ENCODE measurements at regions not wholly inside any gene's neighbourhood (a gene's known extent, or its start where the extent isn't known, plus 50 kb on each side); places are given as distances from the start of the nearest gene placed in this dataset.

DNA sequence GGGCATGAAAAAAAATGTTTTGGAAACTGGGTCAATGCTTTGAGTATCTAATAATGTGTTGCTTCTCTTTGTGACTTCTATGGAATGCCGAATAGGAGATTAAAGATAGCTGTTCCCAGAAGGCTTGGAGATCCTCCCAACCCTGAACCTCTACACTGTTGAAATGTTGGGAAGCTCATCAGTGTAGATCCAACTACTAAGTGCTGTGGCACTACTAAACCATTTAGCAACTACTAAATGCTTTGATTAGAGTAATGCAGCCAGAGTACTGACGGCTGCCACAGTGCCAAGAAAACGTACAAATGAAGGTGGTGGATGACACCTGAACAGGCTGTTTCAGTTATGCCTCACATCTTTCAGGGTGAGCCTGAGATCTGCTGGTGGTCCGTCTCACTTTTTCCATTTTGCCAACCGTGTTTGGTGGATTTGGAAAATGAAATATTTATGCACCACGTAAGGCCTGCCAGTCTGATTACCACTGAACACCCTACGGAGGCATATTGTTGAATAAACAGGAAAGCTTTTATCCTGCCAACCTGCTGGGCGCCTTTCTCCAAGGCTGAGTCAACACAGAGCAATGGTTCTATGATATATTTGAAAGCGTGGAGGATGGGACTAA lies 938.0 kb upstream of the FLRT2 start:
- DNase-seq (ENCODE audit: low read depth in 2 of 2): no peak

DNA sequence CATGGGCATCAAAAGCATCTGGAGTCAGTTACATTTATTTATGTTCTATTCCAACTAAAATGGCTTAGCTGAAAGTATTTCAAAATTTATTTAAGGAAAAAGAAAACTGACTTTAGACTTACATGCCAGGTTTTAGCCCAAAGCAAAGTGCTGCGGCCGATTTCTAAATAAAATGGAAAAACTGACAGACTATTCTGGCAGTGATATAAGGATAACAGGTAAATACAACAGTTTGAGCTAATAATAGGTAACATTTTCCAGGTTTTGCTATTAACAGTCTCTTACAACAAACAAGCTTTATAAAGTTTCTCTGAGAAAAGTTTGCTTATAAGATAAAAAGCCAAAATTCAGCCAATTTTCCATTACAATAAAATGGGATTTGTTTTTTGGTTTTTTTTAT lies 937.2 kb upstream of the FLRT2 start:
- no peak for DNase-seq (ENCODE audit: low read depth in 2 of 2)

DNA sequence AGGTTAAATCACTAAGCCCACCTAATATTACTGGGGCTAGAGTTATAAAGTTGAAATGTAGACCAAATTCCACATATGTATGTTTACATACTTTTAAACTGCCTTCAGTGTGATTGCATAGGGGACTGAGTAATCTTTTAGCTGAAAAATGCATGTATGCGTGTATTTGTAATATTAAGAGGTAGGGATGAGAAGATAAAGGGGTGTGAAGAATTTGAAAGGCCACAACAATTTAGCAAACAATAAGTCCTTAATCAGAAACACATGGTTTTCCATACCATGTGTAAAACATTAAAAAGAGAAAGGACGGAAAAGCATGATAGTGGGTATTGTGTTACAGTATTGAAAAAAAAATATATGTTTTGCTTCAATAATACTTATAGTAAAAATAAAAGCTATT lies 919.9 kb upstream of the FLRT2 start:
- no peak for DNase-seq (ENCODE audit: low read depth in 2 of 2)

DNA sequence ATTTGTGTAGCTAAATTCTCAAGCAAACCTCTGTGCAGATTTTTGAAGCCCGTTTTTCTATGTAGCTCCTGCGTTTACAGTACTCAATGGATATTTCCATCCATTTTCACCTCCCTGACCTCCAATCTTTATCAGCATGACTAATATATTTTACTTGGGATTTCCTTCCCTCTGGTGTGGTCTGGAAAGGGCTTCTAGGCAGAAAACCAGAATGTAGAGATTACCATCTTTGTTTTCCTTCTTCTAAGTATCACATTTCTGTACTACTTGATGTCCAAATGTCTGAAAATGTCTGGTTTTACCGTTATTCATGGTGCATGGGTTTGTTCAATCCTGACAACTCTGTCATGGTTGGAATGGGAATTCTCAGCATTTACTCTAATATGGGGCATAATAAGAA lies 907.6 kb upstream of the FLRT2 start:
- DNase-seq (ENCODE audit: low read depth in 2 of 2): no peak

DNA sequence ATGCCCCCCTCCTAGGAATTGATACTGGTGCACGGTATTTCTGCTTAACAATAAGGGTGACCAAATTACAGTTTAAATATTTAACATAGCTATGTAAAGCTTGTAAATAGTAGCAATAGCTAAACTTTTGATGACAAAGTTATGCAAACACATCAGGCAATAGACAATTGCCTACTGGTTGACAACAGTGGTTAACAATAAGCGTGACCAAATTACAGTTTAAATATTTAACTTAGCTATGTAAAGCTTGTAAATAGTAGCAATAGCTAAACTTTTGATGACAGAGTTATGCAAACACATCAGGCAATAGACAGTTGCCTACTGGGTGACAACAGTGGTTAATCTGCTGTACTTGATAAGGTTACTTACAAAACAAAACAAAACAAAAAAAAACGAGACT lies 886.5 kb upstream of the FLRT2 start:
- no peak for DNase-seq (ENCODE audit: low read depth in 2 of 2)

DNA sequence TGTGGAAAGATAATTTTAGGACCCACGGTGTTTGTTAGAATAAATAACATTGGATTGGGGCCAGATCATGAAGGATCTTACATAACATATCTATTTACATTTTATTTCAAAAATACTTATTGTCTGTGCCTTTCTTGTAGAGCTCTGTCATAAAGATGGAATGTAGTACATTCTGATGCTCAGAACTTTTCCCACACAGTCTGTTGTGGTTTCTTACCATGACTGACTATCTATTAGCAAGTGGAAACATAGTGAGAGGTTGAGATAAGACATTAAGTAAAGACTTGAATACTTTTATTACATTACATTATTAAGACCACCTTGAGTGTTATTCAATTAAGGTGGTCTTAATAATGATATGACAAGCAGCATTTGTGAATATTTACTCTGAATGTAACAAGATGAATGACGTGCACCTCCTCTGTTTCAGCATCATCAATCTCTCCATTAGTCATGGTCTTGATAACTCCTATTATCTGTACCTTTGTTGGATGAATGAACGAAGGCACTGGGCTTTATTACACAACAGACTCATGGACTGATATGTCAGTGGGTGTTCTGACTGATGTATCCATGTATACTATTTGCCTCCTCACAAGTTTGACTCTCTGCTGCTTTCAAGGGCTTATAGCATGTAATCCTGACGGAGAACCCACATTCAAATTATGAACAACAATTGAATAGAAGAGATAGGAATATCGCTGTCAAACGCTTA lies 883.0 kb upstream of the FLRT2 start:
- no peak for DNase-seq (ENCODE audit: low read depth in 2 of 2)

DNA sequence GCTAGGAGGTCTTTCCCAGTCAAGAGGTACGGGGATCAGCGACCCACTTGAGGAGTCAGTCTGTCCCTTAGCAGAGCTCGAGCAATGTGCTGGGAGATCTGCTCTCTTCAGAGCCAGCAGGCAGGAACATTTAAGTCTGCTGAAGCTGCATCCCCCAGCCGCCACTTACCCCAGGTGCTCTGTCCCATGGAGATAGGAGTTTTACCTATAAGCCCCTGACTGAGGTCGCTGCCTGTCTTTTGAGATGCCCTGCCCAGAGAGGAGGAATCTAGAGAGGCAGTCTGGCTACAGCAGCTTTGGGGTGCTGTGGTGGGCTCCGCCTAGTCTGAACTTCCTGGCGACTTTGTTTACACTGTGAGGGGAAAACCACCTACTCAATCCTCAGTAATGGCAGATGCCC lies 874.9 kb upstream of the FLRT2 start:
- no peak for DNase-seq (ENCODE audit: low read depth in 2 of 2)

DNA sequence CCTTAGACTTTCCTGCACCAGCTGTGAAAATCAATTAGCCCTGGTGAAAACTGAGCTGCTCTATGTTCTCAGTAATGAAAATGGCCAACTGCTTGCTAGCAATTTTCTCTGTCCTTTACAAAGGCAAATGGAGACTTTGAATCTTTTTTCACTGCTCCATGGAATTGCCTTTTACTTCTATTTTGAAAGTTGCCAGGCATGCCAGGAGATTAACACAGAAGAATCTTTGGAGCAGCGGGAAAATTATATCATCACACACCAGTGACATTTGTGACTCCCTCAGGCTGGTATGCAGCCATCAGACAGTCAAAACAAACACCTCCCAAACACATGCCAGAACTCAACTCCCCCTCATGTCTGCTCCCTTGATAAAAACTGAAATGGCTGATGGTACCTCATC lies 872.0 kb upstream of the FLRT2 start:
- DNase-seq (ENCODE audit: low read depth in 2 of 2): no peak

DNA sequence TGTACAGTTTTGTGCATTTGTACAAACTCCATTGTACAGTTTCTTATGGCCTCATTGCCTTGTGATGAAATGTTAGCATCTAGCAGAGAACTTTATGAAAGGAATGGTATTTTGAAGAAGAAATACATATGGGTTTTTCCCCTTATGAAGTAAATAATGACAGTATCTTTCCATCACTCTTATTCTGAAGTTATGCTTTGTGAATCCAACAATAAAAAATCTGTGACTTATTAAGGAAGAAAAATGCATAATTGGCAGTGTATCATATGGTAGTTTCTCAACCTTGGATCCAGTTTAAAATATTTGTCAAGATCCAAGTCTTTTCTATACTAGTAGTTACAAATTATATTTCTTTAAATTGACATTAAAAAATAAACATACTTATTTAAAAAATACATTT lies 859.1 kb upstream of the FLRT2 start:
- DNase-seq (ENCODE audit: low read depth in 2 of 2): no peak

DNA sequence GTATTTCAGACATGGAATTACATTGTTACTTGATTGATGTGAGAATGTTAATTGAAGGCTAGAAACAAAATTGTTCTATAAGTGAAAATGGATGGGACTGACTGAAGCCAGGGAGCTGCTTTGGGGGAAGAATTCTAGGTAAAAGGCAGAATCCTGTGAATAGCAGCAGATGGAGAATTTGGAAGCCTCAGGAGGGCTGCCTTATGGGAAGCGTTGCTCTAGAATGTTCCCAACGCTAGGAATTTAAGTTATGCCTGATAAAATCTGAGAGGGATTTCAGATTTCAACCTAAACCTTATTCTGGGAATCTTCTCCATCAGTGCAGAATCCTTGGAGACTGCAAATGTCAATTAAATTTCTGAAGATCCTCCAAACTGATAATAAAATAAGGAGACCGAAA lies 858.2 kb upstream of the FLRT2 start:
- no peak for DNase-seq (ENCODE audit: low read depth in 2 of 2)

DNA sequence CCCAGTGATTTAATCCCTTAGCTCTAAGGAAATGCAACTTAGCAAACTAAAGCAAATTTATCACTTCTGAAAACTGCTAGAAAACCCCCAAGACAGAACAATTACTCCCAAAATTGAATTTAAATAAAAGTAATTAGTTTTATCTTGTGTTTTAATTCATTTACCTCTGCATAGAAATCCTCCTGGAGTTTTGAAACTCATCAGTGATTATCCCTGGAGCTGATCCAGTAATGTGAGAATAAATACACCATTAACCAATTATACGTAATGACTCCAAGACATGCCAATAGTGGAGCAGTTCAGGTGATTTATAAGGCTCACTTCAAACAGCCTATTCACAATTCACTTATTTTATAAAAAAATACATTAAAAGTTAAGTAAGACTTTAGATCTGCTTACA lies 855.3 kb upstream of the FLRT2 start:
- DNase-seq (ENCODE audit: low read depth in 2 of 2): no peak

DNA sequence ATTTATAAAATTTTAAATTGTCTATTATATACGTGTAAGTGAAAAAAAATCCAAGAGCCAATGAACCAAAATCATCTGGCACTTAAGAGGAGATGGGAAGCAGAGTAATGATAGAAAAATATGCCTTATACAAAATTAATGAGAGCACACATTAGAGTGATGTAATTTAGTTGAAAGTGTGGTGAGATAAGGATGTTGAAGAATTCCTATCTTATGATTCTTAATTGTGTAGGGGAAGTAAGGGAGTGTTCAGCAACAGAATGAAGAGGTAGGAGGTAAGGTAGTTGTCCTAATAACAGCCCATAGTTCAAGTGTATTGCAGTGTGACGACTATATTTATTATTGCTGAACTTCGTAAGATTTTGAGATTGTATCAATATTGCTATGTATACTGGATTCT lies 843.4 kb upstream of the FLRT2 start:
- DNase-seq (ENCODE audit: low read depth in 2 of 2): no peak

DNA sequence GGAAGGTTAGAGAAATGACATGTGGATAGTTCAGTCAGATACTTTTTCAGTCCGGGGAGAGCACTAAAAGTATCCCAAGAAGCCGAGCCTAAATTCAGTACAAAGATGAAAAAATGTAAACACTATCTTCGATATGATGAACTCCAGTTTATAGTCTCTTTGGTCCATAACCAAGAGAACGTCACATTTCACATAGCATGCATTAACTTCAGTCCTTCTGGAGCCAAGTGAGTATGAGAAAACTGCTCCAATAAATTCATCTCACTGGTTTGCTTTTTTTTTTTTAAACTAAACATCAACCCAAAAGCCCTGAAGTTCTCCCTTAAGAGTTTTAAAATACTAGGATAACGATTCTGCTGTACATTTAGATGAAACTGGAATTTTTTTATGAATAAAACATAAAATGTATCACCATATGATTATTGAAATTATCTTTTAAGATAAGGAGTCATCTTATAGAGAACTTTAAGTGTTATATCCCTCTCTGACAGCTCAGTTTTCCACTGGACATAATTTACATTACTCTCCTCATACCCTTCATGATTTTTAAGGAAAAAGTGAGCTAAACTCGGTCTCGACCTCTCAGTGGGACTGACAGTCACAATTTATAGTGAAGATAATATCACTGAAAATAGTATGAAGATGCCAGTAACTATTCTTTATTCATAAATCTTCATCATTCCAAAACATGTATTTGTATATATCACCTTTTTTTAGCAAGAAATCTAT lies 841.5 kb upstream of the FLRT2 start:
- no peak for DNase-seq (ENCODE audit: low read depth in 2 of 2)

DNA sequence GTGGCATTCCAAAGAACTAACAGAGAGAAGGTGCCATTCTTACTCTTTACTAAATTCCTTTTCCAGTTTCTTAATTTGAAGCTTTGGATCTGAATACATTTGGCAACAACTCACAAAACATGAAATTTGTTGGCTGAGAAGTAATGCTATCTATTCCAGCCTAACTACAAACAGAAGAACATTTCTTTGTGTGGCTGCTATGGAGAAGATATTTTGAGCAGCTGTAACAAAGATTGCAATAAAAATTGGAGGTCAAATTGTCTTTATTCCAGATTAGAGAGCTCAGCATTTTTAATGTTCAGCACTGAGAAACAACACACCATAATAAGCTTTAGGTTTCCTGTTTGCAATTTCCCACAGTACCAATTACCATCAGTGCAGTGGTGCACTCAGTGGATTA lies 835.8 kb upstream of the FLRT2 start:
- no peak for DNase-seq (ENCODE audit: low read depth in 2 of 2)

DNA sequence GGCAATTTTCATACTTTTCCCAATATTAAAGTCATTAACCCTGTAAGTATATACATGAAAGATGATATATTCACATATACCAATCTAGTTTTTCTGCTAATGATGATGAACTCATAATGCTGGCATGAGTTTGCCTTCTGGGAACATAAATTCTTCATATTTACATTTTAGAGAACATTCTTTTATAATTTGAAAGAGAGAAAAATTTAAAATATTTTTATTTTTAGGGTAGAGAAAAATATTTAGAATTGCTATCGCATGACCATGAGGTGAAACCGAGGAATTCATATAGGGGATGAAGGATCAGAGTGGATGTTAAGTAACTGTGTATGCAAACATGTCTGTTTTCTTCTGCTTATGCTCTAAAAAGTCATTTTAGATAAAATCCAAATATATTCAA lies 825.3 kb upstream of the FLRT2 start:
- no peak for DNase-seq (ENCODE audit: low read depth in 2 of 2)

DNA sequence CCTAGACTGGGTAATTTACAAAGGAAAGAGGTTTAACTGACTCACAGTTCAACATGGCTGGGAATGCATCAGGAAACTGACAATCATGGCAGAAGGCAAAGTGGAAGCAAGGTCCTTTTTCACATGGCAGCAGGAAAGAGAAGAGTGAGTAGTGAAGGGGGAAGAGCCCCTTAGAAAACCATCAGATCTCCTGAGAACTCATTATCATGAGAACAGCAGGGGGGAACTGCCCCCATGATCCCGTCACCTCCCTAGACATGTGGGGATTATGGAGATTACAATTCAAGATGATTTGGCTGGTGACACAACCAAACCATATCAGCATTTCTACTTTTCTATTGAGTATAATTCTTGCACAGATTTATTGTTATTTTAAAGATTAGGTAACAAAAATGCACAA lies 822.1 kb upstream of the FLRT2 start:
- DNase-seq (ENCODE audit: low read depth in 2 of 2): no peak

DNA sequence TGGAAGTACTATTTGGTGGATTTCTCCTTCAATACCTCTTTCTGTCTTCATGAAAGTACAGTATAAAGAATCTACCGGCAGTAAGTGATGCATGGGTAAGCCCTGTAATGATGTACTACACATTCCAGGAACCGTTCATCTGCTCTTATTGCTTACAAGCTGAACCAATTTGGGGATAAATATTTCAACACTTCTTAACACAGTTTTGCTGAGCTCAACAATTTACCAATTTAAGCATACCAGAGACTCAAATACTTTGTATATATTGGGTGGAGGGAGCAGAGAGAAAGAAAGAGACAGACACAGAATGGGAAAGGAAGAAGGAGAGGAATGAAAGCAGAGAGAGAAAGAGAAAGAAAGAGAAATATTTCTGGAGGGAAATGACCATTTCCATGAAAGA lies 821.1 kb upstream of the FLRT2 start:
- no peak for DNase-seq (ENCODE audit: low read depth in 2 of 2)

DNA sequence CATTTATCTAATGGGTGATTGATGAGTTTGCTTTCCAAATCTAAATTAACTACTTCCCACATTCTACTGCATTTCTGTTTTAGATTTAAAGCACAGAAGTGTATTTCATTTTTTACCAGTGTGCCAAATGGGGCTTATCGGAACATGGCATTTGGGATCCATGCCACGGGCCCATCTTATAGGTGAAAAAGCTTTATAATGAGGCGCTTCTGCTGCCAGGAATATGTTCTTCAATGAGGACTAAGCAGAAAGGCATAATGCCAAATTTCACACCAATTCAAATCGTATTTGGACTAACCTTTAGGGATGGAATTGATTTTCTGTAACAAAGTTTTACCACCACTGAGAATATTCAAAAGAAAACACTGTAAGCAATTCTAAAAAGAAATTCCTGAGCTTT lies 803.5 kb upstream of the FLRT2 start:
- no peak for DNase-seq (ENCODE audit: low read depth in 2 of 2)

DNA sequence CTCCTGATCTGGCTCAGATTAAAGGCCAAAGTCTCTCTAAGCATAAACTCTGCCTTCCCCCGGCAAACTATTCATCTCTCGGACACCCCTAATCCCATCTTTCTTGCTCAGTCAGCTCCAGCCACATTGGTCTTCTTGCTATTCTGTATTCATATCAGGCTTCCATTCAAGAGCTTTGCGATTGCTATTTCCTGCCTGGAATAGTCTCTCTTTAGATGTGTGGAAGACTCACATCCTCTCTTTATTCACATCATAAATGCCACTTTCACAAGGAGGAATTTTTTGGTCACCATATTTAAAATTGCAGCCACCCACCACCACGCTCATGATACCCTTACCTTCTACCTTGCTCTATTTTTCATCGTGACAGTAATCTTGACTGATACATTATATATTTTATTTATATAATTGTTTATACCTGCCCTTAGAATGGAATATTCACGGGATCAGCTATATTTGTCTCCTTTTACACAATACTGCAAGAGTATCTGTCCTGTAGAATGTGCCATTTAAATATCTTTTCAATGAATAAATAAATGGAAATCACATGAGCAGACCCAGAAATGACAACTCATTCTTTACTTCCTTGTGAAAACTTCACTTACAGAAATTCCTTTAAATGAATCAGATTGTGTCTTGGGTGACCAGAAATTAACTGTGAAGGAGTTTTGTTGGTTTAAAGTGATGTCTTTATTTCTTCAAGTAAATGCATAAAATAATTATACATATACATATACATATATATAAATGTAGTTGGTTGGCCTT lies 780.6 kb upstream of the FLRT2 start:
- DNase-seq (ENCODE audit: low read depth in 2 of 2): no peak

DNA sequence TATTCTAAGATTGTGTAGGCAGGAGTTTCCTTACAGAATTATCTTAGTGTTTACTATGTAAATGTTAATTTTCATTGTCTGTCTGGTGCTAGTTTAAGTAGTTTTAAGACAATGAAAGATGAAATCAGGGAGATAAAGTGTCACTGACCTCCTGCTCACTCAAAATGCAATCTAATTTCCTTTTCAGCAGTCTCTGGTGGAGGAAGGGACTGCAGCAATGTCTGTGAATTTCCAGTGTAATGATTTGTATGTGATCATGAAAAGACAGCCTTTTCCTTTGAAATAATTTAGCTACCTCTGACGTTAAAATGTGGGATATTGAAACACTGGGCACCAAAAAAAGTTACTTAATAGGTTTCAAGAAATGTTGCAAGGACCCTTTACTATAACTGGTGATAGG lies 779.7 kb upstream of the FLRT2 start:
- no peak for DNase-seq (ENCODE audit: low read depth in 2 of 2)

DNA sequence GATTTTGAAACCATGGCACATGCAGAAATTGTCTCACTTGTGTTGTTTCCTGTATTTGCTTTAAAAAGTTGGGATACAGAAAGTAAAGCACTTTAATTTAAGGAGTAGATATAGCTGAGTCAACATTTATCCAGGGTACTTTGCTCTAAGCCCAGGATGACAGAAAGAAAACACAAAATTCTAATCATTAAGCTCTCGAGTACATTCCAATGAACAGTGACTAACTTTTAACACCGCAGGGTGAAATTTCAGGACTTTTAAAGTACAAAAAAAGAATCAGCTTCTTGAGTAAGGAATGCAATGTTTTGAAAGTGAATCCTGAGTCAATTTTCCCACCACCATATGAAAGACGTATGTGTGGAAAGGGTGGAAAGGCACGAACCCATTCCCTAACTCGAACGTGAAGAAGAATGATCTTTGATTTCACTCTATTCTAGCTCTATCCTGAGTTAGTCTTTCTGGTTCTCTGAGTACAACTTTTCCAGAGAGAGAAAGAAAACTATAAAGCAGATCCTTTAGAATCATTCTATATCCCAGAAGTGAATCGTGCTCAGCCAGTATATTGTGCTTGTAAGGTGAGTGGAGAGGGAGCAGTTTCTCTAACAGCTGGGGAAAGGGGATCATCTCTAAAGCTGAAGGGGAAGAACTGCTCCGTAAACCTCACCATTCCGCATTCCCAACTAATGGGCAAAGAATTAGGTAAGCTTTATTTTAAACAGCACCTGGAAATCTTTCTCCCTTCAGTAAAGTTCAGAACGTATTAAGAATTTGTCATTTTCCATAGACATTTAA lies 779.0 kb upstream of the FLRT2 start:
- no peak for DNase-seq (ENCODE audit: low read depth in 2 of 2)

DNA sequence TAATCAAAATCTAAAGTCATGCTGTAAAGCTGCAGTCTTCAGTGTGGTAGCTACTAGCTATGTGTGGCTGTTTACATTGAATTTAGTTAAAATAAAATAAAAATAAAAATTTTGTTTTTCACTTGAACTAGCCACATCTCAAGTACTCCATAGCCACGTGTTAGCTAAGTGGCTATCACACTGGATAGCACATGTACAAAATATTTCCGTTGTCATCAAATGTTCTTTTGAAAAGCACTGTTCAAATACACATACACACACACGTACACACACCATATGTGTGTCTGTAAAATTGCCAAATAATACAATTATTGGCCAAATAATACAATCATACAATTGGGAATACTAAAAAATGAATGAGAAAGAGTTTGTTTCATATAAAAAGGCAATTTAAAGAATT lies 778.2 kb upstream of the FLRT2 start:
- DNase-seq (ENCODE audit: low read depth in 2 of 2): no peak

All from stimulated activated CD4-positive, alpha-beta T cell treated with anti-CD3 and anti-CD28 coated beads, Interleukin-12 subunit alpha, Interleukin-12 subunit beta, amount 100 ng/mL, for 24 hours (primary cell).